GM19397 (cell line): ENCODE measurements at regions not wholly inside any gene's neighbourhood (a gene's known extent, or its start where the extent isn't known, plus 50 kb on each side); places are given as distances from the start of the nearest gene placed in this dataset.

Experiments used
- ATAC-seq: cut with Tn5 transposase; IDR thresholded peaks from one replicate; pipeline ENCODE4 v1.9.1; 2021; ENCODE audit warnings: mild to moderate bottlenecking, moderate library complexity; ENCODE audit not compliant: unreplicated experiment

- ATAC-seq, result peak; percentile 58
Observed at GRCh38 chr6:47360388-47360787, 50.7 kb upstream of the TNFRSF21 start.

- ATAC-seq, result no peak
Observed at GRCh38 chr6:47362857-47363461, 53.3 kb upstream of the TNFRSF21 start.

GRCh38 chr6:47363736-47364135 lies 54.0 kb upstream of the TNFRSF21 start:
- no peak for ATAC-seq

GRCh38 chr6:47366335-47366890 lies 56.7 kb upstream of the TNFRSF21 start:
- no peak for ATAC-seq

GRCh38 chr6:47371139-47371869 lies 61.6 kb upstream of the TNFRSF21 start:
- ATAC-seq, result no peak

- no peak for ATAC-seq
Observed at GRCh38 chr6:47371870-47372255, 62.2 kb upstream of the TNFRSF21 start.

- no peak for ATAC-seq
Observed at GRCh38 chr6:47372318-47372717, 62.6 kb upstream of the TNFRSF21 start.

- ATAC-seq, result no peak
Observed at GRCh38 chr6:47375426-47375825, 65.7 kb upstream of the TNFRSF21 start.

GRCh38 chr6:47376930-47377329 lies 67.2 kb upstream of the TNFRSF21 start:
- no peak for ATAC-seq

- no peak for ATAC-seq
Observed at GRCh38 chr6:47377971-47378370, 68.3 kb upstream of the TNFRSF21 start.

GRCh38 chr6:47379328-47379727 lies 69.6 kb upstream of the TNFRSF21 start:
- no peak for ATAC-seq

- ATAC-seq, result no peak
Observed at GRCh38 chr6:47380251-47380650, 70.5 kb upstream of the TNFRSF21 start.

- ATAC-seq, result no peak
Observed at GRCh38 chr6:47381036-47381435, 71.3 kb upstream of the TNFRSF21 start.

- ATAC-seq, result no peak
Observed at GRCh38 chr6:47383360-47383759, 73.7 kb upstream of the TNFRSF21 start.

GRCh38 chr6:47391675-47392074 lies 82.0 kb upstream of the TNFRSF21 start:
- no peak for ATAC-seq

GRCh38 chr6:47392251-47392650 lies 82.5 kb upstream of the TNFRSF21 start:
- no peak for ATAC-seq

GRCh38 chr6:47396401-47397069 lies 81.1 kb upstream of the CD2AP start:
- no peak for ATAC-seq

- no peak for ATAC-seq
Observed at GRCh38 chr6:47400581-47400980, 77.0 kb upstream of the CD2AP start.

GRCh38 chr6:47402081-47402480 lies 75.5 kb upstream of the CD2AP start:
- no peak for ATAC-seq

GRCh38 chr6:47403056-47403455 lies 74.5 kb upstream of the CD2AP start:
- ATAC-seq, result no peak

GRCh38 chr6:47403801-47404200 lies 73.8 kb upstream of the CD2AP start:
- no peak for ATAC-seq

GRCh38 chr6:47404435-47404834 lies 73.2 kb upstream of the CD2AP start:
- no peak for ATAC-seq
